Activated CD8-positive, alpha-beta T cell treated with anti-CD3 and anti-CD28 coated beads for 36 hours (primary cell): ENCODE measurements at regions not wholly inside any gene's neighbourhood (a gene's known extent, or its start where the extent isn't known, plus 50 kb on each side); places are given as distances from the start of the nearest gene placed in this dataset.
"Not testable (repeated sequence)": the region's sequence is repeated elsewhere in the genome, so short reads cannot be mapped to it uniquely, and the experiment has no call there.

Experiments used
- ATAC-seq: fragments of 200-7000 bp; cut with Tn5 transposase; one replicate; pipeline ENCODE4 v1.10.0; 2021; ENCODE audit warnings: mild to moderate bottlenecking, moderate library complexity
- CTCF ChIA-PET: fragments of 350-600 bp; sonication (Branson Sonifier 250); formaldehyde crosslinking; loops from one replicate; lab custom pipeline; 2021; ENCODE audit warnings: antibody characterized with exemption; lab: Charles Lee
- POLR2A ChIA-PET: fragments of 350-600 bp; sonication (Branson Sonifier 250); formaldehyde crosslinking; loops from one replicate; lab custom pipeline; 2021; ENCODE audit warnings: antibody characterized with exemption; lab: Charles Lee
- DNase-seq: peaks from one replicate; pipeline ENCODE4 v3.0.0-alpha.2; 2020
- H3K27ac Mint-ChIP-seq: one replicate; pipeline ENCODE4 v1.8.0; 2021; ENCODE audit warnings: mild to moderate bottlenecking, mixed read lengths
- H3K27me3 Mint-ChIP-seq: one replicate; pipeline ENCODE4 v1.8.0; 2021; ENCODE audit warnings: mixed read lengths
- H3K36me3 Mint-ChIP-seq: one replicate; pipeline ENCODE4 v1.8.0; 2021; ENCODE audit warnings: low read depth, mixed read lengths
- H3K4me1 Mint-ChIP-seq: one replicate; pipeline ENCODE4 v1.8.0; 2021; ENCODE audit warnings: low read depth, mixed read lengths
- H3K4me3 Mint-ChIP-seq: one replicate; pipeline ENCODE4 v1.8.0; 2021; ENCODE audit warnings: mild to moderate bottlenecking, moderate library complexity, mixed read lengths
- H3K9me3 Mint-ChIP-seq: one replicate; pipeline ENCODE4 v1.8.0; 2021; ENCODE audit warnings: mixed read lengths
- intact Hi-C: fragments of 100-400 bp; cut with micrococcal nuclease; formaldehyde crosslinking; loops from one replicate; pipeline ENCODE4 v1.10.0; 2022
- TF ChIP-seq, protein P1 (sequence below): fragments of 200-600 bp; IDR thresholded peaks from one replicate; pipeline ENCODE4 v1.8.0; 2022; ENCODE audit warnings: antibody characterized with exemption, mild to moderate bottlenecking

DNA sequence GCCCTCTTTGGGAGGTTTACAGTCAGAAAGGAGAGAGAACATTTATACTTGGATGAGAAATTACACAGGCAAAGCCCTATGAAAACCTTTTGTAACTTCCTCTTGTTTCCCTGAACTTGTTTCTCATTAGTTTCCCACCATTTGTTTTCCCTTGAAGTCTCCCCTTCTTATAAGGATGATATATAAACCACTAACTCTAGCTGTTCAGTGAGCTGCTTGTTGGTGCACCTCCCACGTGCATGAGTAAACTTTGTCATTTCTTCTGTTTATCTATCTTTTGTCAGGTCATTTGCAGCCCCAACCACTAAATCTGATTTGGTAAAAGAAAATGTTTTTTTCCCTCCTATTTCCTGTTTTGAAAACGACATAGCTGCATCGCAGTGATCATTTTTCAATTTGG, 919.9 kb downstream of the SLITRK1 start:
- H3K27ac Mint-ChIP-seq = no peak overlapping the region
- ATAC-seq (no peak), DNase-seq (no peak)
- POLR2A ChIA-PET = no interaction called here
- H3K4me3 Mint-ChIP-seq = no peak overlapping the region
- H3K36me3 Mint-ChIP-seq = no peaks in the 10 kb centered on the region
- CTCF ChIA-PET = no interaction called here
- no peaks in the 10 kb centered on the region for H3K27me3 Mint-ChIP-seq
- H3K9me3 Mint-ChIP-seq = peaks cover 1% of the 10 kb centered on the region
- no peaks in the 10 kb centered on the region for H3K4me1 Mint-ChIP-seq
- TF ChIP-seq, protein P1, sequence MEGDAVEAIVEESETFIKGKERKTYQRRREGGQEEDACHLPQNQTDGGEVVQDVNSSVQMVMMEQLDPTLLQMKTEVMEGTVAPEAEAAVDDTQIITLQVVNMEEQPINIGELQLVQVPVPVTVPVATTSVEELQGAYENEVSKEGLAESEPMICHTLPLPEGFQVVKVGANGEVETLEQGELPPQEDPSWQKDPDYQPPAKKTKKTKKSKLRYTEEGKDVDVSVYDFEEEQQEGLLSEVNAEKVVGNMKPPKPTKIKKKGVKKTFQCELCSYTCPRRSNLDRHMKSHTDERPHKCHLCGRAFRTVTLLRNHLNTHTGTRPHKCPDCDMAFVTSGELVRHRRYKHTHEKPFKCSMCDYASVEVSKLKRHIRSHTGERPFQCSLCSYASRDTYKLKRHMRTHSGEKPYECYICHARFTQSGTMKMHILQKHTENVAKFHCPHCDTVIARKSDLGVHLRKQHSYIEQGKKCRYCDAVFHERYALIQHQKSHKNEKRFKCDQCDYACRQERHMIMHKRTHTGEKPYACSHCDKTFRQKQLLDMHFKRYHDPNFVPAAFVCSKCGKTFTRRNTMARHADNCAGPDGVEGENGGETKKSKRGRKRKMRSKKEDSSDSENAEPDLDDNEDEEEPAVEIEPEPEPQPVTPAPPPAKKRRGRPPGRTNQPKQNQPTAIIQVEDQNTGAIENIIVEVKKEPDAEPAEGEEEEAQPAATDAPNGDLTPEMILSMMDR = no peak
- intact Hi-C loops = no loop called here

DNA sequence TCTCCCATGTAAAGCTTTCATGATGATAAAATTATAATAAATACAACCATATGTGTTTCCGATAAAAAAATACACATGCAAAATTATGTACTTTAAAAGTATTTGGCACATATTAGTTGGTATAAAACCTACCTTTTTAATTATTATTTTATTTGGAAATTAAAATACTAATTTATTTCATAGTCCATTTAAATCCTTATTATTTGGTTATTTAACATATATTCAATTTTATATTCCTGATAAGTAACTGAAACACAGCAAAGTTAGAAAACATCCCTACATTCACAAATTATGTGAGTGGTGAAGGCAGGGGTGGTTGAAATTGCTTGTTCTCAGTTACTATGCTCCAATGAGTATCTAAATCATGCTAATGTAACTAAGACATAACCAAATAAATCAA, 920.5 kb downstream of the SLITRK1 start:
- Mint-ChIP-seq H3K9me3 (peaks cover 4% of the 10 kb centered on the region), H3K4me3 (no peak overlapping the region), H3K4me1 (no peaks in the 10 kb centered on the region), H3K27me3 (no peaks in the 10 kb centered on the region), H3K36me3 (no peaks in the 10 kb centered on the region), H3K27ac (no peak overlapping the region)
- ChIA-PET CTCF (no interaction called here), POLR2A (no interaction called here)
- ATAC-seq = no peak
- no peak for DNase-seq
- intact Hi-C loops = no loop called here
- TF ChIP-seq, protein P1 = no peak

DNA sequence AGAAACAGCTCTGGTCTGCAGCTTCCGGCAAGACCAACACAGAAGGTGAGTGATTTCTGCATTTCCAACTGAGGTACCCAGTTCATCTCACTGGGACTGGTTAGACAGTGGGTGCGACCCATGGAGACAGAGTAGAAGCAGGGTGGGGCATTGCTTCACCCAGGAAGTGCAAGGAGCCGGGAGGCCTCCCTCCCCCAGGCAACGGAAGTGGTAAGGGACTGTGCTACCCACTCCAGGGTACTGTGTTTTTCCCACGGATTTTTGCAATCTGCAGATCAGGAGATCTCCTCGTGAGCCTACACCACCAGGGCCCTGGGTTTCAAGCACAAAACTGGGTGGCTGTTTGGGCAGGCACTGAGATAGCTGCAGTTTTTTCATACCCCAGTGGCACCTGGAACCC, 929.9 kb downstream of the SLITRK1 start:
- not testable (repeated sequence) for H3K36me3 Mint-ChIP-seq

DNA sequence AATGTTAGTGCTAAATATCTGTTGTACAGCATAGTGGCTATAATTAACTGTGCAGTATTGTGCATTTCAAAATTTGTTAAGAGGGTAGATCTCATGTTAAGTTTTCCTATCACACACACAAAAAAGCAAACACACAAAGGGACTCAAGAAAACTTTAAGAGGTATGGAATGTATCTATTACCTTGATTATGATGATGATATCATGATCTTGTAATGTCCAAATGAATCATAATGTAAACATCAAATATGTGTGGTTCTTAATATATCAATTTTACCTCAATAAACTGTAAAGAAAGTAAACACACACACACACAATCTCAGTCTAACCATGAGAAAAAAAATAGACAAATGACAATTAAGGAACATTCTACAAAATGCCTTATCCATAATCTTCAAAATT, 934.6 kb downstream of the SLITRK1 start:
- Mint-ChIP-seq H3K4me3 (no peak overlapping the region), H3K4me1 (no peaks in the 10 kb centered on the region), H3K27me3 (no peaks in the 10 kb centered on the region), H3K36me3 (no peaks in the 10 kb centered on the region), H3K27ac (no peak overlapping the region), H3K9me3 (peaks cover 2% of the 10 kb centered on the region)
- intact Hi-C loops = no loop called here
- TF ChIP-seq, protein P1 = no peak
- ChIA-PET CTCF (no interaction called here), POLR2A (no interaction called here)
- no peak for ATAC-seq
- DNase-seq = no peak

More for the DNA sequence above, 929.9 kb downstream of the SLITRK1 start:
- DNase-seq, H3K27me3 Mint-ChIP-seq, H3K4me1 Mint-ChIP-seq, intact Hi-C loops, H3K9me3 Mint-ChIP-seq, CTCF ChIA-PET, H3K27ac Mint-ChIP-seq, H3K4me3 Mint-ChIP-seq, POLR2A ChIA-PET, ATAC-seq: not testable (repeated sequence)

DNA sequence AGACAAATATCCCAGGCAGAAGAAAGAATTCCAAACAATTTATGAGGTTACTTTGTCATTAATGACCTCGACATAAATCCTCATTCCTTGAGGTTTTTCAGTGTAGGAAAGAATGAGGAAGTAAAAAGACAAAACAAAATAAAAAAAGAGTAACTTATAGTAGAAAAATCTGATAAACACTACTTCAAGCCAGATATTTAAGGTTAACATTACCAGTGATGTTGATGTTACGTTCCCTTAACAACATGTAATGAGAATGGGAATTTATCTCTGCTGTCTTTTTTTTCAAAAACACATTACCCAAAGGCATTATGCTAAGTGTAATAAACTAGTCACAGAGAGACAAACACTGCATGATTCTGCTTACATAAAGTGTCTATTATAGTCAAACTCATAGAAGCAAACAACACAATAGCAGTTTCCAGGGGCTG, 935.1 kb downstream of the SLITRK1 start:
- TF ChIP-seq, protein P1 = no peak
- ATAC-seq (no peak), DNase-seq (no peak)
- Mint-ChIP-seq H3K9me3 (peaks cover 2% of the 10 kb centered on the region), H3K36me3 (no peaks in the 10 kb centered on the region), H3K27me3 (no peaks in the 10 kb centered on the region), H3K27ac (no peak overlapping the region), H3K4me1 (no peaks in the 10 kb centered on the region), H3K4me3 (no peak overlapping the region)
- ChIA-PET CTCF (no interaction called here), POLR2A (no interaction called here)
- intact Hi-C loops = no loop called here

DNA sequence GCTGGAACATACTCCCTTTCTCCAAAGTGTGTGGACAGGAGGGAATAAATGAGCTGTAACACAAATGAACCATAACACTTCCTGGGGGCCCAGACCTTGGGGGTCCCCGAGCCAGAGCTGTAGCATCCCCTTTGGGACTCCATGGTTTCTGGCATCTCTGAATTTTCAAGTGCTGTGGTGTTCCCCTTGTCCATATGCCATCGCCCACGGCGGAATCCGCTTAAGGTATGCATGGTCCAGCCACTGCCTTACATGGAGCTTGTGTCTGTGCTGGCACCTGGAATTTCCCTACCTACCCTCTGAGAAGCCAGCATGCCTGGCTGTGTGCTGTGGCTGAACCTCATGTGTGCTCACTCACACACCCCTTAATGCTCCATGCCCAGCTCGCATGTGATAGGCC, 943.6 kb downstream of the SLITRK1 start:
- Mint-ChIP-seq H3K9me3 (peaks cover 7% of the 10 kb centered on the region), H3K4me1 (no peaks in the 10 kb centered on the region), H3K27me3 (no peaks in the 10 kb centered on the region), H3K27ac (no peak overlapping the region), H3K36me3 (no peaks in the 10 kb centered on the region), H3K4me3 (no peak overlapping the region)
- TF ChIP-seq, protein P1 = no peak
- DNase-seq (no peak), ATAC-seq (no peak)
- intact Hi-C loops = no loop called here
- CTCF ChIA-PET = interaction anchor here (1.2 kb wide), 1 partner anchor 19 kb away, joined by 3 read pairs; no protein-coding TSS in a partner anchor
- POLR2A ChIA-PET = no interaction called here
